HepG2 (cell line): ENCODE measurements at regions not wholly inside any gene's neighbourhood (a gene's known extent, or its start where the extent isn't known, plus 50 kb on each side); places are given as distances from the start of the nearest gene placed in this dataset.

Experiments
- ATAC-seq: fragments of 200-7000 bp; cut with Tn5 transposase; 3 replicates; pipeline ENCODE4 v1.9.1; 2020; ENCODE audit warnings: mild to moderate bottlenecking, moderate library complexity
- BruUV-seq: library from RNA; stranded (reverse); fragments of 400-500 nt; replicated peaks from 2 replicates; lab custom pipeline; 2021; lab: Mats Ljungman, UMichigan
- CTCF ChIA-PET: fragments of 300-600 bp; formaldehyde crosslinking; extraction: SDS; loops from one replicate; lab custom pipeline; 2021; ENCODE audit warnings: low total read pairs, inconsistent platforms, low intra/inter-chr PET ratio; lab: Yijun Ruan, JAX
- POLR2A ChIA-PET: fragments of 350-600 bp; sonication (Branson Sonifier 250); formaldehyde crosslinking; loops from one replicate; lab custom pipeline; 2020; ENCODE audit warnings: antibody characterized with exemption, inconsistent platforms; lab: Yijun Ruan, JAX
- DNase-seq: peaks from one replicate; pipeline ENCODE4 v3.0.0-alpha.2; 2015; ENCODE audit warnings: low spot score
- FAIRE-seq: peaks from 3 replicates; lab custom pipeline; 2011; peaks lifted over from hg19 to GRCh38; lab: Jason Lieb, UNC
- H2AFZ ChIP-seq: one replicate; pipeline ENCODE4 v1.6.1; 2011; ENCODE audit warnings: low read length, inconsistent platforms
- H3K27ac ChIP-seq: fragments of 300-600 bp; 3 replicates; pipeline ENCODE4 v1.8.0; 2011; ENCODE audit warnings: mixed run types, mild to moderate bottlenecking, mixed read lengths, low read length, inconsistent platforms; ENCODE audit not compliant: insufficient read depth; ENCODE audit errors: extremely low read length
- H3K27me3 ChIP-seq, 2 experiments: fragments of 200-600 bp in 1 of 2; 2 replicates in 1 of 2; 3 replicates in 1 of 2; pipeline versions ENCODE4 v1.6.0 to v1.8.0; 2011; ENCODE audit warnings: low read length in 2 of 2, mild to moderate bottlenecking in 2 of 2, moderate library complexity in 2 of 2, inconsistent platforms in 1 of 2; ENCODE audit not compliant: insufficient read depth in 2 of 2, control insufficient read depth in 1 of 2
- H3K36me3 ChIP-seq, 2 experiments: fragments of 200-600 bp in 1 of 2; replicated peaks in 1 of 2; 2 replicates in 1 of 2; 3 replicates in 1 of 2; pipeline versions ENCODE4 v1.5.1 to v1.8.0; 2011; ENCODE audit warnings: low read length in 2 of 2, inconsistent platforms in 1 of 2; ENCODE audit not compliant: insufficient read depth in 2 of 2, control insufficient read depth in 1 of 2
- H3K4me1 ChIP-seq: 2 replicates; pipeline ENCODE4 v1.5.1; 2012; ENCODE audit warnings: low read length, inconsistent platforms; ENCODE audit not compliant: insufficient read depth
- H3K4me2 ChIP-seq: 2 replicates; pipeline ENCODE4 v1.6.0; 2011; ENCODE audit warnings: low read depth, low read length, inconsistent platforms
- H3K4me3 ChIP-seq, 3 experiments: fragments of 200-600 bp in 1 of 3; sonication (generic), shearing (Covaris generic) in 1 of 3; replicated peaks in 1 of 3; 2 replicates each; pipeline ENCODE4 v1.5.1; 2011 to 2016; ENCODE audit warnings: low read length in 3 of 3, inconsistent platforms in 2 of 3, low read depth in 2 of 3, mild to moderate bottlenecking in 2 of 3, control low read depth in 1 of 3, mixed read lengths in 1 of 3; ENCODE audit not compliant: insufficient read depth in 1 of 3
- H3K79me2 ChIP-seq: one replicate; pipeline ENCODE4 v1.6.1; 2011; ENCODE audit warnings: low read length, inconsistent platforms; ENCODE audit not compliant: insufficient read depth
- H3K9ac ChIP-seq: 2 replicates; pipeline ENCODE4 v1.6.0; 2011; ENCODE audit warnings: mild to moderate bottlenecking, low read depth, low read length, inconsistent platforms; ENCODE audit not compliant: insufficient read depth
- H3K9me3 ChIP-seq: 2 replicates; pipeline ENCODE4 v1.5.1; 2012; ENCODE audit warnings: mild to moderate bottlenecking, low read length
- H4K20me1 ChIP-seq: 2 replicates; pipeline ENCODE4 v1.6.0; 2011; ENCODE audit warnings: inconsistent platforms, mild to moderate bottlenecking, low read length, moderate library complexity; ENCODE audit not compliant: insufficient read depth
- CHCHD3 ChIP-seq: sonication (generic); formaldehyde crosslinking; IDR thresholded peaks from 2 replicates; pipeline ENCODE4 v1.8.0; 2022; ENCODE audit warnings: mild to moderate bottlenecking, missing genetic modification reagents, moderate library complexity
- HNRNPH1 ChIP-seq: fragments of 200-400 bp; formaldehyde crosslinking; optimal IDR thresholded peaks from 2 replicates; pipeline ENCODE3; 2017; ENCODE audit warnings: mild to moderate bottlenecking, low read depth, low read length
- KAT7 ChIP-seq: IDR thresholded peaks from 2 replicates; pipeline ENCODE4 v1.6.1; 2018; ENCODE audit warnings: borderline replicate concordance, missing compliant biosample characterization
- KDM5B ChIP-seq: sonication (generic); formaldehyde crosslinking; IDR thresholded peaks from 2 replicates; pipeline ENCODE4 v1.4.0; 2020; ENCODE audit warnings: missing genetic modification reagents, mild to moderate bottlenecking, borderline replicate concordance
- KLF11 ChIP-seq: IDR thresholded peaks from 2 replicates; pipeline ENCODE4 v1.6.1; 2016; ENCODE audit warnings: missing compliant biosample characterization
- MXD3 ChIP-seq: IDR thresholded peaks from 2 replicates; pipeline ENCODE4 v1.6.1; 2016; ENCODE audit warnings: mild to moderate bottlenecking, missing biosample characterization, missing genetic modification reagents
- NCOA1 ChIP-seq: sonication (generic); formaldehyde crosslinking; IDR thresholded peaks from 2 replicates; pipeline ENCODE4 v1.9.0; 2021; ENCODE audit warnings: missing genetic modification reagents
- NCOA2 ChIP-seq: sonication (generic); formaldehyde crosslinking; IDR thresholded peaks from 2 replicates; pipeline ENCODE4 v1.8.0; 2022; ENCODE audit warnings: inconsistent platforms
- NFE2 ChIP-seq: sonication (generic); formaldehyde crosslinking; IDR thresholded peaks from 2 replicates; pipeline ENCODE4 v1.4.0; 2020; ENCODE audit warnings: missing genetic modification reagents
- NFKB2 ChIP-seq: sonication (generic); formaldehyde crosslinking; IDR thresholded peaks from 2 replicates; pipeline ENCODE4 v1.4.0; 2020; ENCODE audit warnings: missing genetic modification reagents, borderline replicate concordance
- SMARCC2 ChIP-seq: fragments of 450-650 bp; IDR thresholded peaks from 2 replicates; pipeline ENCODE4 v1.6.1; 2017; ENCODE audit warnings: antibody characterized with exemption, mild to moderate bottlenecking
- ZMYM2 ChIP-seq: sonication (generic); formaldehyde crosslinking; IDR thresholded peaks from 2 replicates; pipeline ENCODE4 v1.8.0; 2022; ENCODE audit warnings: mild to moderate bottlenecking, missing genetic modification reagents
- ZNF143 ChIP-seq: sonication (generic); formaldehyde crosslinking; IDR thresholded peaks from 2 replicates; pipeline ENCODE4 v1.4.0; 2020; ENCODE audit warnings: missing genetic modification reagents
- ZNF17 ChIP-seq: sonication (generic); formaldehyde crosslinking; IDR thresholded peaks from 2 replicates; pipeline ENCODE4 v1.5.0; 2020; ENCODE audit warnings: mild to moderate bottlenecking, missing genetic modification reagents
- ZNF460 ChIP-seq: sonication (generic); formaldehyde crosslinking; IDR thresholded peaks from 2 replicates; pipeline ENCODE4 v1.5.1; 2020; ENCODE audit warnings: missing genetic modification reagents, mild to moderate bottlenecking, borderline replicate concordance
- ZNF780A ChIP-seq: sonication (generic); formaldehyde crosslinking; IDR thresholded peaks from 2 replicates; pipeline ENCODE4 v1.8.0; 2022; ENCODE audit warnings: mild to moderate bottlenecking, missing genetic modification reagents, moderate library complexity
- ZSCAN20 ChIP-seq: sonication (generic); formaldehyde crosslinking; IDR thresholded peaks from 2 replicates; pipeline ENCODE4 v1.4.0; 2020; ENCODE audit warnings: missing genetic modification reagents, mild to moderate bottlenecking, borderline replicate concordance
- WGBS: methylation state at CpG from one replicate; pipeline ENCODE4 v1.1.6; 2017; ENCODE audit warnings: low lambda C conversion rate; 5-methylcytosine and 5-hydroxymethylcytosine counted together
- in situ Hi-C: cut with HindIII; loops from 2 replicates; pipeline ENCODE4 v1.10.0; 2017; ENCODE audit warnings: low pct_unique_long_range_greater_than_20kb; ENCODE audit not compliant: extremely low pct_ligation_motif_present
- intact Hi-C: fragments of 100-400 bp; cut with micrococcal nuclease; formaldehyde crosslinking; loops from one replicate; pipeline ENCODE4 v1.10.0; 2022; ENCODE audit not compliant: unreplicated experiment
- TF ChIP-seq, protein P1 (sequence below): sonication (generic); formaldehyde crosslinking; IDR thresholded peaks from 2 replicates; pipeline ENCODE4 v1.8.0; 2023; ENCODE audit warnings: mild to moderate bottlenecking, missing genetic modification reagents
- TF ChIP-seq, protein P2 (sequence below): sonication (generic); formaldehyde crosslinking; IDR thresholded peaks from 2 replicates; pipeline ENCODE4 v1.5.0; 2020; ENCODE audit warnings: missing genetic modification reagents
- TF ChIP-seq, protein P3 (sequence below): sonication (generic); formaldehyde crosslinking; IDR thresholded peaks from 2 replicates; pipeline ENCODE4 v1.8.1; 2023; ENCODE audit warnings: missing genetic modification reagents, inconsistent platforms, borderline replicate concordance

DNA sequence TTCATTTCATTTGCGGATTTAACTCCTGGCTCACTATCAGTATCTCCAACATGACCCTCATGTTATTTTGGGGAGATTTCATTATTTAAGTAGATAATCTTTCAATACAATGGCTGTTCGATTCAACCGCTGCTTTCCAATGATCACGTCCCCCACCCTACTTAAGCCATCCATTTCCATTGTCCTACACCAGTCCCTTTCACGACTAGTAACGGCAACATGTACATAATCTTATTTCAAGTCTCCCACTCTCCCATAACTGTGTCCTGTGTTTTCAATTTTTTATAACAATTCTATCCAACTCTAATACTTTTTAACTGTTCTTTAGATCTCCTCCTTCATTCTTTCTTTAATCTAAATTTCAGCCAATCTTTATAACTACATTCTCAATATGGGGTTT lies 890.8 kb upstream of the MAP3K7 start:
- no peak overlapping the region for H2AFZ ChIP-seq
- no peaks in the 10 kb centered on the region for H3K36me3 ChIP-seq
- no peak overlapping the region for H3K27ac ChIP-seq
- TF ChIP-seq SMARCC2, result no peak
- no peak for TF ChIP-seq ZNF460 (CRISPR knock-in tag)
- TF ChIP-seq KAT7, result no peak
- no peak for TF ChIP-seq ZNF17
- TF ChIP-seq, protein P1, sequence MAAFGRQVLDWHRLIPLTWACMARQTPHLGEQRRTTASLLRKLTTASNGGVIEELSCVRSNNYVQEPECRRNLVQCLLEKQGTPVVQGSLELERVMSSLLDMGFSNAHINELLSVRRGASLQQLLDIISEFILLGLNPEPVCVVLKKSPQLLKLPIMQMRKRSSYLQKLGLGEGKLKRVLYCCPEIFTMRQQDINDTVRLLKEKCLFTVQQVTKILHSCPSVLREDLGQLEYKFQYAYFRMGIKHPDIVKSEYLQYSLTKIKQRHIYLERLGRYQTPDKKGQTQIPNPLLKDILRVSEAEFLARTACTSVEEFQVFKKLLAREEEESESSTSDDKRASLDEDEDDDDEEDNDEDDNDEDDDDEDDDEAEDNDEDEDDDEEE (CRISPR knock-in tag), result no peak
- TF ChIP-seq, protein P2, sequence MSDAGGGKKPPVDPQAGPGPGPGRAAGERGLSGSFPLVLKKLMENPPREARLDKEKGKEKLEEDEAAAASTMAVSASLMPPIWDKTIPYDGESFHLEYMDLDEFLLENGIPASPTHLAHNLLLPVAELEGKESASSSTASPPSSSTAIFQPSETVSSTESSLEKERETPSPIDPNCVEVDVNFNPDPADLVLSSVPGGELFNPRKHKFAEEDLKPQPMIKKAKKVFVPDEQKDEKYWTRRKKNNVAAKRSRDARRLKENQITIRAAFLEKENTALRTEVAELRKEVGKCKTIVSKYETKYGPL, result no peak
- TF ChIP-seq, protein P3, sequence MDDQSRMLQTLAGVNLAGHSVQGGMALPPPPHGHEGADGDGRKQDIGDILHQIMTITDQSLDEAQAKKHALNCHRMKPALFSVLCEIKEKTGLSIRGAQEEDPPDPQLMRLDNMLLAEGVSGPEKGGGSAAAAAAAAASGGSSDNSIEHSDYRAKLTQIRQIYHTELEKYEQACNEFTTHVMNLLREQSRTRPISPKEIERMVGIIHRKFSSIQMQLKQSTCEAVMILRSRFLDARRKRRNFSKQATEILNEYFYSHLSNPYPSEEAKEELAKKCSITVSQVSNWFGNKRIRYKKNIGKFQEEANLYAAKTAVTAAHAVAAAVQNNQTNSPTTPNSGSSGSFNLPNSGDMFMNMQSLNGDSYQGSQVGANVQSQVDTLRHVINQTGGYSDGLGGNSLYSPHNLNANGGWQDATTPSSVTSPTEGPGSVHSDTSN, result no peak
- no peak for TF ChIP-seq NFKB2 (CRISPR knock-in tag)
- no peak for TF ChIP-seq NCOA2 (CRISPR knock-in tag)
- no peak for TF ChIP-seq ZNF780A (CRISPR knock-in tag)
- TF ChIP-seq ZMYM2, result no peak
- TF ChIP-seq KDM5B (CRISPR knock-in tag), result no peak
- no peak for TF ChIP-seq NFE2
- no peak for TF ChIP-seq HNRNPH1
- TF ChIP-seq CHCHD3 (CRISPR knock-in tag), result no peak
- TF ChIP-seq KLF11, result no peak
- TF ChIP-seq ZNF143 (CRISPR knock-in tag), result no peak
- no peak for TF ChIP-seq NCOA1
- no peak for TF ChIP-seq MXD3 (CRISPR knock-in tag)
- TF ChIP-seq ZSCAN20, result no peak
- POLR2A ChIA-PET, result no interaction called here
- FAIRE-seq (no peak), DNase-seq (no peak), ATAC-seq (no peak)
- no peaks in the 10 kb centered on the region for H3K27me3 ChIP-seq
- no TSS peak for BruUV-seq
- WGBS, result 4% methylated on average over 6 of the region's 6 CpGs
- H3K4me1 ChIP-seq, result 0 out of 2 replicates have a peak, but pooled peaks cover 7% of the 10 kb centered on the region
- in situ Hi-C loops, result no loop called here
- H3K9me3 ChIP-seq, result no peaks in the 10 kb centered on the region
- intact Hi-C loops, result no loop called here
- CTCF ChIA-PET, result no interaction called here
- H3K9ac ChIP-seq, result no peak overlapping the region
- no peak overlapping the region for H3K4me3 ChIP-seq
- no peaks in the 10 kb centered on the region for H4K20me1 ChIP-seq
- H3K4me2 ChIP-seq, result no peak overlapping the region
- no peaks in the 10 kb centered on the region for H3K79me2 ChIP-seq
